ENCODE measurements at regions not wholly inside any gene's neighbourhood (a gene's known extent, or its start where the extent isn't known, plus 50 kb on each side); places are given as distances from the start of the nearest gene placed in this dataset.
"Not testable (repeated sequence)": the region's sequence is repeated elsewhere in the genome, so short reads cannot be mapped to it uniquely, and the experiment has no call there.

DNA sequence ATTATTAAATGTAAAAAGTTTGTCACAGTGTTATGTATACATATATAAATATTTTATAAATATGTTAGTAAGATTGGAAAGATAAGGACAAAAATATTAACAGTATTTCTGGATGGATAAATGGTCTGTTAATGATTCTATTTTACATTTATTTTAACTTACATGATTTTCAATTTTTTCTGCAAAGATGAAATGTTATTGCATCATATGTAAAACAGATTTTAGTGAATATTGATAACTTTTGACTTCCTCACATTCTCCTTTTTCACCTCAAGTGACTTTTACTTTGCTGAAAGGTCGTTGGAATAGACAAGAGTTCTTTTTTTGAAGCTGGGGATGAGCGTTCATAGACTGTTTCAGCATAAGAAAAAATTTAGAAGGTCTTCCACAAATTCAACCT is 1554.7 kb upstream of the TENM4 start:
- no peak for DNase-seq

DNA sequence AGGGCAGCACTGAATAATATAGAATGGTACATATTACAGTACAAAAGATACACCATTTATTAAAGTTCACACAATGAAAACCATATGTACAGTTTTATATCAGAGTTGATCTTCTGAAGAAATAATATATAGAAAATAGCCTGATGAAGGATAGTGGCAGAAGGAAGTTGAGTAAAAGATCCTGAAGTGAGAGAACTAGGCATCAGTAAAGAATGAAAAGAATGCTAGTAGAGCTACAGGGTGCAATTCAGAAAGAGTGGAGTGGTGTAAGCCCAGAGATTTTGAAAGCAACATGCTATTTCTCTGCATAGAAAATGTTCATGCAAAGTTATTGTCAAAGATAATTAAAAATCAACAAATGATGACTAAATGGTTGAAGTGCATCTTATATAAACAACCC is 1552.7 kb upstream of the TENM4 start:
- no peak for DNase-seq

DNA sequence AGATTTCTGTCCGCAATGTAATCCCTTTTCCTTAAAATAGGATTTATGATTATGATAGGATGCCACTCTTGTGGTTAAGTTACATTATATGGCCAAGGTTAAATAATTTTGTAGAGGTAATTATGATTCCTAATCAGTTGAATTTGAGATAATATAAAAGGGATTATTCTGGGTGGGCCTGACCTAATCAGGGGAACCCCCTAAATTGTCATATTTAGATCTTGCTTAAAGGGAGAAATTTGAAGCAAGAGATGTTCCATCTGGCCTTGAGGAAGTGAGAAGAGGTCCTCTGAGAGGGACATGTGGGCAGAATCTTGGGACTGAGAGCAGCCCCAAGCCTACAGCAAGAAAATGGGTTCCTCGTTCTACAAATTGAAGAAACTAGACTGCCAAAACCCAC is 1550.1 kb upstream of the TENM4 start:
- no peak for DNase-seq

DNA sequence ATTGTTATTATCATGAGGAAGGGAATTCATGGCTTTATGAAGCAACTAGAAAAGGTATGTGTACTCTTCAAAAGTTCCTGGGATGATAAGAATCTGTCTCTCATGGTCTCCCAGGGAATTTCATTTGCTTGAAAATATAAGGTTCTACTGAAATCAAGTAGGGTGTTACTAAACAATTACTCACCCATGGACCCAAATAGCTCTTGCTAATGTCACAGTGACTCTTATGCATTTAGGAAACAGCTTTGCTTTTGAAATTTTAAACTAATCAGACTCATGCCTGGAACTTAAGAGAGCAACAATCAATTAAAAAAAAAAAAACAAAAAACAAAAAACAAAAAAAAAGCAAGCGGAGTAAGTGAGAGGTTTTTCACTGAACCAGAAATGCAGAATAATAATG is 1546.3 kb upstream of the TENM4 start:
- no peak for DNase-seq

DNA sequence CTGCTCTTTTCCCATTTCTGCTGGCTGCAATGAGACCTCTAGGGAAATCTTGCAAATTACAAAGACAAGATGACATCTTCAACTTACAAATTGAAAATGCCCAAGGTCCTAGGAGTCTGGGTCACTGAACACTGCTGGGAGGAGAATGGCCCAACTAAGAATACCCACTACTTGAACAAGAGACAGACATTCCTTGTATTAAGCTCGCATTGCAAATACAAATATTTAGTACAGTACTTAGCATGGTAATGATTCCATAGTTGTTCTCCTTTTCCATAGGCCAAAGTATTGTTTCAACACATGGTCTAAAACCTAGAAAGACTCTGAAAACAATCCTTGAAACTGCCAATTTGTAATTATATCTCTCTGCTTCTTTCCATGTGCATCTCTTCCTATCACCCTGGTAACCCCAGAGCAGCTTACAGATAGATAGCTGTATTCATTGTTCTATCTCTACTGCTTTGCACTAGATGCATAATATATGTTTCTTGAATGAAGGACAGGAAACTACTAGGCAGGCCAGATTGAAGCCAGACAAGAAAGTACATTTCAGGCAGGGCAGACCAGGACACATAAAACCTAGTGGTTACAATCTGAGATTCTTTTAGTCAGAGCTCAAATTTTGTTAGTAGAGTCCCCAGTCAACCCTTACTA is 1545.7 kb upstream of the TENM4 start:
- DNase-seq: no peak

DNA sequence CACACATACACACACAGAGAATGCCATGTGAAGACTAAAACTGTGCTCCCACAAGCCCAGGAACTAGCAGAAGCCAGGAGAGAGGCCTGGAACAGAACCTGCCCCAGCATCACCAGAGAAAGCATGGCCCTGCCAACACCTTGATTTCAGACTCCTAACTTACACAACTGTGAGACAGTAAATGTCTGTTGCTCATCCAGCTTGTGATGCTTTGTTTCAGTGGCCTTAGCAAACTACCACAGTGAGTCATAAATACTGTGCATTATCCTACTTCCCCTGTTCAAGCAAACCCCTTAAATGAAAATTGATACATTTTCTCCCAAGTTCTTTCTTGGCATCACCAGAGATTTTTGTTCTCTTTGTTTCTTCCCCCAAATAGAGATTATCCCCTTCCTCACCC is 1539.4 kb upstream of the TENM4 start:
- no peak for DNase-seq

DNA sequence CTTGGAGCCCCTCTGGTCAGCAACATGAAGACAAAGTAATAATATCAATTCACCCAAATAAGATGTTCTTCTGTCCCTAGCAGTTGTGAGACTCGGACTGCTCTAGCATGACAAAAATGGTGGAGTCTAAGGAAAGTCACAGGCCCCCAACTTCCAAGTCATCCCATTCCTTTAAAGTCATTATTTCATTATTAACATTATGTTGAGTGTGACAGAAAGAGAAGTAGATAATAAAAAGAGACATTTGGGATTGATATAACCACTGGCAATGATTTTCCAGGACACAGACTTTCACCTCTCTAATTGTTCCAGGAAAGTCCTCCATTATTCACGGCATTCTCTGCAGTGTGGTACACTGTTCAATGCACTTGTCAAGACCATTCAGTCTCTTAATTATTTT is 1533.0 kb upstream of the TENM4 start:
- no peak for DNase-seq

DNA sequence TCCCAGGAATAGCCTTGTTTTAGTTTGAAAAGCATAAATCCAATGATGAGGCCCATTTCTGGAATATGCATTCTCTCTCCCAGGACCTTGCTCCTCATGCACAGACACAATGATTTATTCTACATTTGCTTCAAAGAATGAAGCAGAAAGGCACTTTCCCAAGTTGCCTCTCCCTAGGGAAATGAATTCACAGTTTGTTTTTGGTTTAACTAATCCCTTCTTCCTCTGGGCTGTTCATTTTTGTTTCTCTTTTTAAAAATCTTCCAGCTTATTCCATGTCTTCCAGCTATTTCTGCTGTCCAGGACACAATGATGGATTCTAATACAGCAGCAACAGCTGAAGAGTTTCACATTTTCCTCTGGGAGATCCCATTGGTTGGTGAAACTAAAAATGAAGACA is 1529.2 kb upstream of the TENM4 start:
- DNase-seq: no peak

DNA sequence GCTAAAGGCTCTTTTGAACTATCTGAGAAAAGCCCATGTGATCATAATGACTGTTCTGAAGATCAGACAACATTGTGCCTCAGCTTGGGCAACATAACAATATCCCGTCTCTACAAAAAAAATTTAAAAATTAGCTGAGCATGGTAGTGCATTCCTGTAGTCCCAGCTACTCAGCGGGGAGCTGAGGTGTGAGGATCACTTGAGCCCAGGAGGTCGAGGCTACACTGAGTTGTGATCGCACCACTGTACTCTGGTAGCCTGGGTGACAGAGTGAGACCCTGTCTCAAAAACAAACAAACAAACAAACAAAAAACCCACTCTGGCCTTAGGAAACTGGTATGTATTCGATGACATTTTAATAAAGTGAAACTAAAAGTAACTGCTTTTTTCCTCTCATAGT is 1526.8 kb upstream of the TENM4 start:
- DNase-seq: no peak

DNA sequence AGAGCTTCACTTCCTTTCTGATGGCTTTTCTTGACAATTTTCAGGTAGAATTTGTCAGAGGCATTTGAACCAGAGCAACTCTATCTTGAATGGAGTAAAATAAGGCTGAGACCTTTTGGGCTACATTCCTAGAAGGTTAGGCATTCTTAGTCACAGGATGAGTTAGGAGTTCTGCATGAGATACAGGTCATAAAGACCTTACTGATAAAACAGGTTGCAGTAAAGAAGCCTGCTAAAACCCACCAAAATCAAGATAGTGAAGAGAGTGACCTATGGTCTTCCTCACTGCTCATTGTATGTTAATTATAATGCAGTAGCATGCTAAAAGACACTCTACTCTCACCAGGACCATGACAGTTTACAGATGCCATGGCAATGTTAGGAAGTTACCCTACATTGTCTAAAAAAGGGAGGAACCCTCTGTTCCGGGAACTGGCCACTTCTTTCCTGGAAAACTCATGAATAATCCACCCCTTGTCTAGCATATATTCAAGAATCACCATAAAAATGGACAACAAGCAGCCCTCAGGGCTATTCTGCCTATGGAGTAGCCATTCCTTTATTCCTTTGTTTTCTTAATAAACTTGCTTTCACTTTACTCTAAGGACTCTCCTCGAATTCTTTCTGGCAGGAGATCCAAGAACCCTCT is 1519.7 kb upstream of the TENM4 start:
- no peak for DNase-seq

DNA sequence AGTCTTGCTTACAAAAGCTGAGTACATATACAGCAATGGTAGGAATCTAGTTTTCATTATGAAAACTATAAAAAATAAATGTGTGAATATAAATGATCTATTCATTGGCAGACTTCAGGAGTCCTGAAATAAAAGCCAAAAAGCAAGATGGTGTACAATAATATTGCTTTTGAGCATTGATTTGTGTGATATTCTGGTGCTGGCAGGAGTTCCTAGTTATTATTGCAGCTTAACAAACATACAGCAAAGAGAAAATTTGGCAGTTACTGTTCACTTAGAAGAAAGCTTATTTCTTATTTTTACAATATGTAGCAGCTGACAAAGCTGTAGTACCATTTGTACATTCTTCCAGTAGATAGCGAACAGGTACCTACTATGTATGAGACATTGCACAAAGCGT is 1518.9 kb upstream of the TENM4 start:
- DNase-seq: no peak

DNA sequence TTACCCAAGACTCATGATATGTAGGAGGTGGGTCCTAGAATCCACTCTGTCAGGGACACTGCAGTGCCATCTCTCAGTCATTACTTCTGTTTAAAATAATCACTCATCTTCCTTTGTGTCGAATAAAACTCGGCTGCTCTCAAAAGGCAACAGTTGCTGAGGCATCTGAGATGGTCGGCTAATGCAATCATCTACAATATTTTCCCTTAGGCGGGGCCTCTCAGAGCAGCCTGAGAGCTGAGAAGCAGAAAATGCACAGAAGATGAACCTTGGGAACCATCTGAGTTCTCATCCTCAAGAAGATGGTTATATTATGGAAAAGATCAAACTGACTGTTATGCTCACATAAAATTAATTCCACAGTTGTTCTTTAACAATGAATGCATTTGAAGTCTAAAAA is 1518.2 kb upstream of the TENM4 start:
- no peak for DNase-seq

DNA sequence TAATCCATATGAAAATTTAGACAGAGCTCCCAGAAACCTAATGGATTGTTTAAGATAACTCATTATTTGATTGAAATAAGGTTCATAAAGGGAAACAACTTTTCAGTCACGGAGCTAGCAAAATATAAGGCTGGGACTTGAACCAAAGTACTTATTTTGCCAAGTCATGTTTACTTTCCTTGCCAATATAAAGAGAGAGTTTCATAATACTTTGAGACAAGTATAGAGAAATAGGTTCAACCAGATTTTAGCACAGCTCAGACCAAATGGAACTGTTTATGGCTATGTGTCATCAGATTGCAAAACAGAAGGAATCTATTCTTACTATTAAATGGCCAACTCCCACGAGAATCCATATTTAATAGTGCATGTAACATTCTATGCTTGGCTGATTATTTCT is 1517.5 kb upstream of the TENM4 start:
- DNase-seq: no peak

DNA sequence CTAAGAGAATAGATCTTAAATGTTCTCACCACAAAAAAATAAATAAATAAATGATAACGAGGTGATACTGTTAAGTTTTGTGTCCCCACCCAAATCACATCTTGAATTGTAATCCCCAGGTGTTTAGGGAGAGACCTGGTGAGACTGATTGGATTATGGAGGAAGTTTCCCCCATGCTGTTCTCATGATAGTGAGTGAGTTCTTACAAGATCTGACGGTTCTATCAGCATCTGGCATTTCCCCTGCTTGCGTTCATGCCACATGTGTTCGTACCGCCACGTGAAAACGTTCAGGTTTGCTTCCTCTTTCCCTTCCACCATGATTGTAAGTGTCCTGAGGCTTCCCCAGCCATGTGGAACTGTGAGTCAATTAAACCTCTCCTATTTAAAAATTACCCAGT is 1514.8 kb upstream of the TENM4 start:
- no peak for DNase-seq

DNA sequence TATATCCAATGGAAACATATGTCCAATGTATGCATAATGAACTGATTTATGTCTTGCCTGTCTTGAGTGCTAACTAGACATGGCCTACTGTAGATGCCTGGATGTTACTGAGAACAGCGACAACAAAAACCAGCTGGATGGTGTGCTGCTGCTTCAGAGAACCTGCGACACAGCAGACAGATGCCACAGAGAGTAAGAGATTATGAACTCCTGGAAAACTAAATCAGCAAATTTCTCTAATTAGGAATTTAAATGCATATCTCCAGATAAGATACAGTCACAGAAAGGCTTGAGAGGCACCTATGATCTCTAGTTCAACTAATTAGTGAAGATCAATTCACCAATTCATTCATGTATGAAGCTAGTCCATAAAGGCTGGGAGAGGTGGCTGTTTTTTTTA is 1508.0 kb upstream of the TENM4 start:
- no peak for DNase-seq

DNA sequence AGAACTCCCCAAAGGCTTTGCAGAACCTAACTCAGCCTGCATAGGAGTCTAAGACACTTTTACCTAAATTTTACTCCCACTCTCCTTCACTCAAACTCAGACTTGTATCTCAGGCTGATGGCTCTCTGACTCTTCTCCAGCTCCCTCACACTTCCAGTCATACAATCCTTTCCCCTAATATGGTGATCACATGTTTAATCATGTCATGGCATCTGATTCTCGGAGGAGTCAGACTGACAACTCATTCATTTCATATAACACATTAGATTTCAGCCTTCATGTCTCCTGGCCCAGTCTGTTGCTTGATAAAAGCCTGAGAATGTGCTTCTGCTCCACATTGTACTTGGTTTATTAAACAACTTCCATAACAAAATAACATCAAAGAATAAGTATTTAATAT is 1503.9 kb upstream of the TENM4 start:
- no peak for DNase-seq

DNA sequence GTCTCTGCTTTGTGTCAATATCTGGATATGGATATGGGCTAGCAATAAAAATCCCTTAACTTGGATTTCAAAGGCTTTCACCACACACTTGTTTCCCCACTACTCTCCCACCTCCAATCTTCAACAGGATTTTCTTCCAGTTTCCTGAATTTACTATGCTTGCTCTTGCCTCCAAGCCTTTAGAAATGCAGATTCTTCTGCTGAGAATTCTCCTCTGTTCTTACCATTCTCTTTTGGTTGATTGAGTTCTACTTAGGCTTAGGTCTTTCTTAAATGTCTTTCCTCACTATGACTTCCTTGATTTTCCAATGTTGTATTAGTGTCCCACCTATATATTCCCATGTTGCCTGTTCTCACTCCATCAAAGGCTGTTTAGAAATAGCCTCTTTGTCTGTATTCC is 1502.4 kb upstream of the TENM4 start:
- DNase-seq: no peak

DNA sequence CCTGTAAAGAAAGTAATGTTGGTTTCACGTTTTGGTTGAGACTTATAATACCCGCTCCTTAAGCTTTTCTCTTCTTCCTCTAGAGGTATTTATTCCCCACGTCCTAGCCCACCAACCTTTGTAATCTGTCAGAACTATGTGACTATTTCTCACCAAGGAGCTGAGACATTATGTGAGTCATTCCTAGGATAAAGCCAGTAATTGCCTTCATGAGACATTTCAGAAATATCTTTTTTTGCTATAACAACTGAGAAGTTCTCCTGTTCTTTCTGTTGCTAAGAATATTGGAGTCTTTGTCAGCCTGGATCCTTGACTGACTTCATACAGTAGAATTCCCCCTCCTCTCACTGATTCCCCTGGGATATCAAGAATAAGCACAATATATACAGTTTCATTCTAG is 1497.0 kb upstream of the TENM4 start:
- DNase-seq: no peak

DNA sequence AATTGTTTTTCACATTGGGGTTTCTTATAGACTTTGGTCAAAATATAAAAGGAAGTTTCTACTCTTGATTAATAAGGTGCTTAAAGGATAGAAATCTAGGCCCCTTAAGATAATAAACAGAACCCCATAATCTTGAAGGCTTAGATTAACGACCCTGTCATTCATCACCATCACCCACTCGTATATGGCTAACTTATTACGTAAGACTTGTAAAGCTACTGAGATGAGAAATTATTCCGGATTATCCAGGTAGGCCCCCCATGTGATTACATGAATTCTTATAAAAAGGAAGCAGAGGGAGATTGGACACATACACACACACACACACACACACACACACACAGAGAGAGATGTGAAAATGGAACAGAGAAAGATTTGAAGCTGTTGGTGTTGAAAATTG is 1489.2 kb upstream of the TENM4 start:
- DNase-seq: no peak

DNA sequence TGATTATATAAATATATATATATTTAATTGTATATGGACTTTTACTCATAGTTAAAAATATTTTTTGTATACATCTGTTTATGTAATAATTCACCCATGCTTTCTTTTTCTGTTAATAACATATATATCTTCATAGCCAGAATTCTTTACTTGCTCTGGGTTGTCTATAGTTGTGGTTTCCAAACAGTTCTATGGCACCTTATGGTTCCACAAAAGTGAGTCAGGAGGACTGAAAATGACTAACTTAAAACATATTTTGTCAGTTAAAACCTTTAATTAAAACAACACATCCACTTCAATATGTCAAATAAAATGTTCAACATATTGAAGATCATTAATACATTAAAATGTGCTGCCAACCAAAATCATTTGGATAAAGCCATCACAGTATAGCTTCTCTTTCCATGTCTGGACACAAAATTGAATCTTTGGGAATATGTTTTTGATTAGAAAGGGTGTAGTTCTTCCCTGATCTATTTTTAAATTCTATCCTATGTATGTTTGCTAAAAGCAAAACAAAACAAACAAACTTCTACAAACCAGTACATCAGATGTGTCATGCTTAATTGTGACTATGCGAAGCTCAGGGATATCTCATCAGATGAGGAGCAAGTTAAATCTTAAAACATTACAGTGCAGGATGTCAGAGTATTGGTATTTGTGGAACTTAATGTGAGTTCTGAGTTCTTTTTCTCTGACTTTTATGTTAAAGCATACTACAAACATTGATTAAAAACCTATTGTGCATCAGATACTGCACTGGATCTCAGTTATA is 1488.4 kb upstream of the TENM4 start:
- no peak for DNase-seq

DNA sequence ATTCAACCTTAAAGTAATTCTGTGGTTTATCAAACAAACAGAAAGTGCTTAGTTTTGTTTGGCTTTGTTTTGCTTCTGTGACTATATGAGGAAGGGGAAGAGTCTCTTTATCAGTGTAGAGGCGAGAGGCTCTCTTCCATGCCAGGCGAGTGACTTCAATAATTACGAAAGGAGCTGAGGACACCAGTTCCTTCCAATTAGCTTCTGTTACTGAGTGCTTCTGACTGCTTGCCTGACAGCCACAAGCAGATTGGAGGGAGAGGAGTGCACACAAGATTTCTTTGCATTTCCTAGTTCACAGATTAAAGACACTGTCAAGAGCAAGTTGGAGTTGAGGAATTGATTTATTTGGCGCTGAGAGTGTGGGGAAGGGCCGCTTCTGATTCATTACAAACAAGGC is 1484.5 kb upstream of the TENM4 start:
- no peak for DNase-seq

DNA sequence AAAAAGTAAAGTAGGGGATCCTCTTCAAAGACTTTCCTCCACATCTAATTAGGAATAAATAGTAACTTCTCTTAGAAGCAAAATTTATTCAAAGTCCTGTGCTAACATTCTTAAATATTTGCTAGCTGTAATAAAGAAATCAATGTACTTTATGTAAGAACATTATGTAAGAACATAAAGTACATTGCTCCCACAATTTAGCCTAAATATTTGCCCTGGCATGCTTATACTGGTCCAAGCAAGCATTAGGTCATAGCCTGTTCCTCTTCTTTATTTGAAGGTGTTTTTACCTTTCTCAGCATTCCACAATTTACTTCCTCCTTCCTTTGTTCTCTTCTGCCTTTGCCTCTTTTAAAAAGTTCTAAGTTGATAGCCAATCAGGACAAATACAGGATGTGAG is 1480.5 kb upstream of the TENM4 start:
- DNase-seq: not testable (repeated sequence)

DNA sequence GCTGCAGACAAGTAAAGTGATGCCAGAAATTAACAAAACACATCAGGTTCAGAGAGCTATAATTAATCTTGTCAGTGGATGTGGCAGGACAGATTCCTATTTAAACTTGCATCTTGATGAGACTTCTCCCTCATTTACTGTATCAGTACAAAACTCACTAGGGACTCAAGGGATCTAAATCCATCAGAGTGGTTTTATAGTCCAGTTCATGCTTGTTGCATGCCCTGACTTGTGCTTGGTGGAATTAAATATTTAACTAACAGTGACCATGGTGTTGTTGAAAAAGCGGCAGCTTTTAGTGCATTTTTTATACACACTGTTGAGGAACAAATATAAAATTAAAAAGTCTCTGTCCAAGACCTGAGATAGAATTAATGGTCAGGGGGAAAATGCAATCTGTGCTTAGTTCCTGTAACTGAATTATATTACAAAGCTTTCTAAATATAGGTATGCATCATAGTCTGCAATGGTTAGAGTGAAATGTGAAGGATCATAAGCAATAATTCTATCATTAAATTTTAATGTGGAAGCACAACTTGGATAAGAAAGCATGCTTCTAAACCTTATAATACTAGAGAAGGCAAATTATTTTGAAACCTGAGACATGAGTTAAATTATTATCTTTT is 1475.5 kb upstream of the TENM4 start:
- DNase-seq: no peak

DNA sequence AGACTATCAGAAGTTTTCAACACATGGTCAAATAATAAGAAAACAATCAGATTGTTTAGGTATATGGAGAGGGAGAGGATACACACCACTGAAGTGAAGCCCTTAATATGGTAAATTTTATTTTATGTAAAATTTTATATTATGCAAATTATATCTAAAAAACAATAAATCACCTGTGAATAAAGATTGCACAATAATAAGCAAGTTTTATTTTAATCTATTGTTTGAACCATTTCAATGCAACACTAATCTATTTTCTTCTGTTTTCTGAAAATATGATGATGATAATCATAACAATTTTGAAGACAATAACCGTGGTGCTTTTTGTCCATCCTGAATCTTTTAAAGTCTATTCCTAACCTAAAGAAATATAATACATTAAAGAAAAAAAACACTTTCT is 1473.5 kb upstream of the TENM4 start:
- no peak for DNase-seq
